Gastroesophageal sphincter (tissue), 4 donors: ENCODE measurements at regions not wholly inside any gene's neighbourhood (a gene's known extent, or its start where the extent isn't known, plus 50 kb on each side); places are given as distances from the start of the nearest gene placed in this dataset.

Experiments
- ATAC-seq: fragments of 150-250 bp; one replicate; pipeline ENCODE4 v1.9.1; 2016; ENCODE audit warnings: mild to moderate bottlenecking, moderate library complexity
- H3K27ac ChIP-seq, 4 donors: fragments of 200-600 bp; sonication (generic) in 3 of 4; 1 replicate in 3 of 4; 2 replicates in 1 of 4; pipeline ENCODE4 v1.5.1; 2016 to 2019
- H3K27me3 ChIP-seq: fragments of 200-600 bp; sonication (generic); one replicate; pipeline ENCODE4 v1.5.1; 2019
- H3K36me3 ChIP-seq, 2 donors: fragments of 200-600 bp; sonication (generic); one replicate each; pipeline ENCODE4 v1.5.1; 2019; ENCODE audit warnings: control low read depth in 1 of 2
- H3K4me1 ChIP-seq, 3 donors: fragments of 200-600 bp; sonication (generic); 1 replicate in 2 of 3; 2 replicates in 1 of 3; pipeline ENCODE4 v1.5.1; 2016 to 2019; ENCODE audit warnings: control low read depth in 2 of 3
- H3K4me3 ChIP-seq, 2 donors: fragments of 200-600 bp; sonication (generic); one replicate each; pipeline ENCODE4 v1.5.1; 2019; ENCODE audit warnings: mild to moderate bottlenecking in 1 of 2, moderate library complexity in 1 of 2
- H3K9me3 ChIP-seq, 3 donors: fragments of 200-600 bp; sonication (generic); one replicate each; pipeline ENCODE4 v1.5.1; 2017 to 2019; ENCODE audit warnings: control low read depth in 2 of 3
- CTCF ChIP-seq, 4 experiments: fragments of 200-600 bp in 2 of 4; fragments of 450-650 bp in 2 of 4; sonication (generic) in 1 of 4; IDR thresholded peaks; one replicate each; pipeline ENCODE4 v1.5.1; 2017 to 2019; ENCODE audit warnings: antibody characterized with exemption in 4 of 4, mild to moderate bottlenecking in 2 of 4, moderate library complexity in 2 of 4
- EP300 ChIP-seq: sonication (generic); formaldehyde crosslinking; IDR thresholded peaks from one replicate; pipeline ENCODE4 v1.6.1; 2017; ENCODE audit warnings: antibody characterized with exemption, mild to moderate bottlenecking
- POLR2A ChIP-seq, 2 donors: fragments of 450-650 bp; IDR thresholded peaks; one replicate each; pipeline ENCODE4 v1.6.1; 2017; ENCODE audit warnings: antibody characterized with exemption in 2 of 2, mild to moderate bottlenecking in 2 of 2, moderate library complexity in 1 of 2
- POLR2AphosphoS5 ChIP-seq: sonication (generic); formaldehyde crosslinking; IDR thresholded peaks from one replicate; pipeline ENCODE4 v1.6.1; 2017; ENCODE audit warnings: antibody characterized with exemption
- WGBS, 2 donors: methylation state at CpG; one replicate each; pipeline ENCODE4 v1.1.5; 2018; ENCODE audit warnings: low coverage in 1 of 2; 5-methylcytosine and 5-hydroxymethylcytosine counted together

GRCh38 chr14:38038986-38039385, 168.7 kb upstream of the SSTR1 start:
- TF ChIP-seq POLR2A (IDR thresholded peaks at IDR 0.05), result no peak
- no peak for TF ChIP-seq POLR2AphosphoS5
- no peak for TF ChIP-seq EP300
- no peak for TF ChIP-seq CTCF (IDR thresholded peaks at IDR 0.05)
- WGBS, 2 donors, result 54 to 73% methylated on average over 5 of the region's 5 CpGs

GRCh38 chr14:38039496-38039895, 168.2 kb upstream of the SSTR1 start:
- no peak for ATAC-seq
- H3K9me3 ChIP-seq, result no peaks in the 10 kb centered on the region
- TF ChIP-seq CTCF (IDR thresholded peaks at IDR 0.05), result no peak
- TF ChIP-seq POLR2A (IDR thresholded peaks at IDR 0.05), result no peak
- TF ChIP-seq EP300, result no peak
- TF ChIP-seq POLR2AphosphoS5, result no peak
- no peaks in the 10 kb centered on the region for H3K4me1 ChIP-seq
- H3K27ac ChIP-seq, result no peak overlapping the region
- no peak overlapping the region for H3K4me3 ChIP-seq
- 67 to 68% methylated on average over 1 to 2 of the region's 2 CpGs for WGBS, 2 donors
- H3K36me3 ChIP-seq, result no peaks in the 10 kb centered on the region
- no peaks in the 10 kb centered on the region for H3K27me3 ChIP-seq

More at GRCh38 chr14:38038986-38039385, 168.7 kb upstream of the SSTR1 start:
- Histone ChIP-seq H3K27me3 (no peaks in the 10 kb centered on the region), H3K27ac (no peak overlapping the region), H3K36me3 (no peaks in the 10 kb centered on the region), H3K4me1 (no peaks in the 10 kb centered on the region), H3K9me3 (no peaks in the 10 kb centered on the region), H3K4me3 (no peak overlapping the region)
- no peak for ATAC-seq

GRCh38 chr14:38040411-38040810, 167.3 kb upstream of the SSTR1 start:
- 67 to 100% methylated on average over 1 of the region's 1 CpG for WGBS, 2 donors
- no peak for TF ChIP-seq CTCF (IDR thresholded peaks at IDR 0.05)
- TF ChIP-seq EP300, result no peak
- no peak for TF ChIP-seq POLR2AphosphoS5
- no peak for TF ChIP-seq POLR2A (IDR thresholded peaks at IDR 0.05)
- no peak for ATAC-seq
- no peak overlapping the region for H3K4me3 ChIP-seq
- H3K9me3 ChIP-seq, result no peaks in the 10 kb centered on the region
- no peaks in the 10 kb centered on the region for H3K36me3 ChIP-seq
- no peaks in the 10 kb centered on the region for H3K4me1 ChIP-seq
- H3K27me3 ChIP-seq, result no peaks in the 10 kb centered on the region
- H3K27ac ChIP-seq, result no peak overlapping the region

GRCh38 chr14:38042322-38042721, 165.4 kb upstream of the SSTR1 start:
- Histone ChIP-seq H3K4me1 (no peaks in the 10 kb centered on the region), H3K27ac (no peak overlapping the region), H3K4me3 (no peak overlapping the region), H3K36me3 (no peaks in the 10 kb centered on the region), H3K9me3 (no peaks in the 10 kb centered on the region), H3K27me3 (no peaks in the 10 kb centered on the region)
- no peak for TF ChIP-seq EP300
- TF ChIP-seq CTCF (IDR thresholded peaks at IDR 0.05), result no peak
- TF ChIP-seq POLR2AphosphoS5, result no peak
- no peak for TF ChIP-seq POLR2A (IDR thresholded peaks at IDR 0.05)
- no peak for ATAC-seq
- WGBS, 2 donors, result 34 to 37% methylated on average over 6 to 7 of the region's 7 CpGs

- Histone ChIP-seq H3K36me3 (no peaks in the 10 kb centered on the region), H3K4me3 (no peak overlapping the region), H3K4me1 (no peaks in the 10 kb centered on the region), H3K27me3 (no peaks in the 10 kb centered on the region), H3K9me3 (no peaks in the 10 kb centered on the region), H3K27ac (no peak overlapping the region)
- ATAC-seq, result no peak
- TF ChIP-seq CTCF (IDR thresholded peaks at IDR 0.05) (no peak), POLR2AphosphoS5 (no peak), EP300 (no peak)
- 80 to 87% methylated on average over 4 of the region's 4 CpGs for WGBS, 2 donors
These were observed 163.0 kb upstream of the SSTR1 start for GRCh38 chr14:38044710-38045109.
